ENCODE measurements at regions not wholly inside any gene's neighbourhood (a gene's known extent, or its start where the extent isn't known, plus 50 kb on each side); places are given as distances from the start of the nearest gene placed in this dataset.

GRCh38 chr12:20237091-20237490 lies 131.2 kb upstream of the PDE3A start:
- Histone ChIP-seq H4K20me1 (ENCODE audit: control insufficient read depth, insufficient read depth, low read length, poor library complexity, severe bottlenecking) (no peaks in the 10 kb centered on the region), H3K27ac (ENCODE audit: low read length in 2 of 2) (no peak overlapping the region)
- H3K4me1 Mint-ChIP-seq: no peaks in the 10 kb centered on the region

GRCh38 chr12:20245491-20245890 lies 122.8 kb upstream of the PDE3A start:
- TF ChIP-seq EZH2 (IDR thresholded peaks at IDR 0.05; ENCODE audit: borderline replicate concordance, insufficient read depth, low read depth, low read length, poor library complexity, severe bottlenecking): no peak
- TF ChIP-seq, protein P1, sequence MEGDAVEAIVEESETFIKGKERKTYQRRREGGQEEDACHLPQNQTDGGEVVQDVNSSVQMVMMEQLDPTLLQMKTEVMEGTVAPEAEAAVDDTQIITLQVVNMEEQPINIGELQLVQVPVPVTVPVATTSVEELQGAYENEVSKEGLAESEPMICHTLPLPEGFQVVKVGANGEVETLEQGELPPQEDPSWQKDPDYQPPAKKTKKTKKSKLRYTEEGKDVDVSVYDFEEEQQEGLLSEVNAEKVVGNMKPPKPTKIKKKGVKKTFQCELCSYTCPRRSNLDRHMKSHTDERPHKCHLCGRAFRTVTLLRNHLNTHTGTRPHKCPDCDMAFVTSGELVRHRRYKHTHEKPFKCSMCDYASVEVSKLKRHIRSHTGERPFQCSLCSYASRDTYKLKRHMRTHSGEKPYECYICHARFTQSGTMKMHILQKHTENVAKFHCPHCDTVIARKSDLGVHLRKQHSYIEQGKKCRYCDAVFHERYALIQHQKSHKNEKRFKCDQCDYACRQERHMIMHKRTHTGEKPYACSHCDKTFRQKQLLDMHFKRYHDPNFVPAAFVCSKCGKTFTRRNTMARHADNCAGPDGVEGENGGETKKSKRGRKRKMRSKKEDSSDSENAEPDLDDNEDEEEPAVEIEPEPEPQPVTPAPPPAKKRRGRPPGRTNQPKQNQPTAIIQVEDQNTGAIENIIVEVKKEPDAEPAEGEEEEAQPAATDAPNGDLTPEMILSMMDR (IDR thresholded peaks at IDR 0.05): no peak
- ChIA-PET POLR2A (no interaction called here), CTCF (interaction anchor here (0.8 kb wide), 1 partner anchor 9 kb away, joined by 3 read pairs; no protein-coding TSS in a partner anchor)
- DNase-seq (no peak), ATAC-seq (ENCODE audit: low read depth) (no peak)
- Histone ChIP-seq H3K4me1 (ENCODE audit: control insufficient read depth in 2 of 2, insufficient read depth in 2 of 2, low read length in 2 of 2) (no peaks in the 10 kb centered on the region), H3K27ac (ENCODE audit: low read length in 2 of 2) (no peak overlapping the region), H3K4me2 (replicated peaks; ENCODE audit: low read depth, low read length, poor library complexity, severe bottlenecking) (no peak overlapping the region), H3K4me3 (ENCODE audit: control extremely low read depth in 1 of 5, extremely low read depth in 1 of 5, insufficient read depth in 1 of 5, low read depth in 2 of 5, low read length in 4 of 5) (no peak overlapping the region), H3K36me3 (replicated peaks in 1 of 2; ENCODE audit: control extremely low read depth in 1 of 2, control insufficient read depth in 1 of 2, extremely low read depth in 1 of 2, insufficient read depth in 2 of 2, low read length in 1 of 2) (no peaks in the 10 kb centered on the region), H3K79me2 (ENCODE audit: control insufficient read depth, insufficient read depth, low read length) (no peaks in the 10 kb centered on the region), H3K27me3 (replicated peaks in 1 of 4; ENCODE audit: control extremely low read depth in 1 of 4, control insufficient read depth in 3 of 4, insufficient read depth in 4 of 4, low read length in 3 of 4) (no peaks in the 10 kb centered on the region), H3K9me3 (ENCODE audit: control extremely low read depth in 1 of 3, control insufficient read depth in 2 of 3, insufficient read depth in 1 of 3, low read length in 2 of 3) (peaks cover 0 to 6% (median 2%) of the 10 kb centered on the region in 3 donors), H2AFZ (ENCODE audit: insufficient read depth, low read depth, low read length, poor library complexity, severe bottlenecking) (no peak overlapping the region), H3K9ac (ENCODE audit: low read length) (no peak overlapping the region), H4K20me1 (ENCODE audit: control insufficient read depth, insufficient read depth, low read length, poor library complexity, severe bottlenecking) (no peaks in the 10 kb centered on the region)
- H3K9me3 Mint-ChIP-seq (ENCODE audit: insufficient read depth): no peaks in the 10 kb centered on the region
- H3K4me3 Mint-ChIP-seq: no peak overlapping the region
- no peak overlapping the region for H3K27ac Mint-ChIP-seq
- no peaks in the 10 kb centered on the region for H3K27me3 Mint-ChIP-seq
- WGBS (ENCODE audit: insufficient coverage): 100% methylated on average over 1 of the region's 1 CpG
- H3K4me1 Mint-ChIP-seq: no peaks in the 10 kb centered on the region
- intact Hi-C loops (cut with micrococcal nuclease): no loop called here

More at GRCh38 chr12:20237091-20237490, 131.2 kb upstream of the PDE3A start:
- H3K9me3 Mint-ChIP-seq (ENCODE audit: insufficient read depth): peaks cover 6% of the 10 kb centered on the region
- no peak overlapping the region for H3K4me3 ChIP-seq (ENCODE audit: control extremely low read depth in 1 of 5, extremely low read depth in 1 of 5, insufficient read depth in 1 of 5, low read depth in 2 of 5, low read length in 4 of 5)
- peaks cover 0 to 7% (median 1%) of the 10 kb centered on the region in 3 donors for H3K9me3 ChIP-seq (ENCODE audit: control extremely low read depth in 1 of 3, control insufficient read depth in 2 of 3, insufficient read depth in 1 of 3, low read length in 2 of 3)
- TF ChIP-seq EZH2 (IDR thresholded peaks at IDR 0.05; ENCODE audit: borderline replicate concordance, insufficient read depth, low read depth, low read length, poor library complexity, severe bottlenecking): no peak
- TF ChIP-seq, protein P1 (IDR thresholded peaks at IDR 0.05): no peak
- ATAC-seq (ENCODE audit: low read depth) (no peak), DNase-seq (no peak)
- no peak overlapping the region for H3K9ac ChIP-seq (ENCODE audit: low read length)
- H3K27me3 ChIP-seq (replicated peaks in 1 of 4; ENCODE audit: control extremely low read depth in 1 of 4, control insufficient read depth in 3 of 4, insufficient read depth in 4 of 4, low read length in 3 of 4): no peaks in the 10 kb centered on the region
- H3K4me3 Mint-ChIP-seq: no peak overlapping the region
- WGBS (ENCODE audit: insufficient coverage): 89% methylated on average over 6 of the region's 7 CpGs
- no peaks in the 10 kb centered on the region for H3K36me3 ChIP-seq (replicated peaks in 1 of 2; ENCODE audit: control extremely low read depth in 1 of 2, control insufficient read depth in 1 of 2, extremely low read depth in 1 of 2, insufficient read depth in 2 of 2, low read length in 1 of 2)
- H3K79me2 ChIP-seq (ENCODE audit: control insufficient read depth, insufficient read depth, low read length): no peaks in the 10 kb centered on the region
- H3K4me2 ChIP-seq (replicated peaks; ENCODE audit: low read depth, low read length, poor library complexity, severe bottlenecking): no peak overlapping the region
- no peaks in the 10 kb centered on the region for H3K27me3 Mint-ChIP-seq
- H3K4me1 ChIP-seq (ENCODE audit: control insufficient read depth in 2 of 2, insufficient read depth in 2 of 2, low read length in 2 of 2): no peaks in the 10 kb centered on the region
- H3K27ac Mint-ChIP-seq: no peak overlapping the region
- ChIA-PET POLR2A (no interaction called here), CTCF (no interaction called here)
- no peak overlapping the region for H2AFZ ChIP-seq (ENCODE audit: insufficient read depth, low read depth, low read length, poor library complexity, severe bottlenecking)
- intact Hi-C loops (cut with micrococcal nuclease): no loop called here

Measured in B cell (primary cell).